CD1c-positive myeloid dendritic cell (primary cell): ENCODE measurements at regions not wholly inside any gene's neighbourhood (a gene's known extent, or its start where the extent isn't known, plus 50 kb on each side); places are given as distances from the start of the nearest gene placed in this dataset.
"Not testable (repeated sequence)": the region's sequence is repeated elsewhere in the genome, so short reads cannot be mapped to it uniquely, and the experiment has no call there.

Experiments
- DNase-seq: peaks from one replicate; pipeline ENCODE4 v3.0.0-alpha.2; 2016; ENCODE audit errors: extremely low spot score

DNA sequence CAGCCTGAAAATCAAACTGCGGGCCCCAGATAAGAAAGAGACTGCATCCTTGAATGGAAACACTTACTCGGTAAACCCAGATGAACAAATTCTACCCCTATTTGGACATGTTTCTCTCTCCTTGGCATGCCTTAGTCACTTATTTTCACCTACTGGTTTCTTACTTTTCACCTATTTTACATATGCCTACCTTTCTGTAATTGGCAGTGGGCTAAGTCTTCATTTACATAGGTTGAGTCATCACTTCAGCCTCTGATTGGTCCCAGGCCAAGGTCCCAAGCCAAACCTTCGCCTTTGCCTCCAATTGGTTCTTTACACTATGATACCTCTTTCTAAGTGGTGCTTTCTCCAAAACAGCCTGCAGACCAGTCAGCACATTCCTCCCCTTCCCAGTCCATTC is 111.3 kb downstream of the DYRK2 start:
- DNase-seq, result no peak

DNA sequence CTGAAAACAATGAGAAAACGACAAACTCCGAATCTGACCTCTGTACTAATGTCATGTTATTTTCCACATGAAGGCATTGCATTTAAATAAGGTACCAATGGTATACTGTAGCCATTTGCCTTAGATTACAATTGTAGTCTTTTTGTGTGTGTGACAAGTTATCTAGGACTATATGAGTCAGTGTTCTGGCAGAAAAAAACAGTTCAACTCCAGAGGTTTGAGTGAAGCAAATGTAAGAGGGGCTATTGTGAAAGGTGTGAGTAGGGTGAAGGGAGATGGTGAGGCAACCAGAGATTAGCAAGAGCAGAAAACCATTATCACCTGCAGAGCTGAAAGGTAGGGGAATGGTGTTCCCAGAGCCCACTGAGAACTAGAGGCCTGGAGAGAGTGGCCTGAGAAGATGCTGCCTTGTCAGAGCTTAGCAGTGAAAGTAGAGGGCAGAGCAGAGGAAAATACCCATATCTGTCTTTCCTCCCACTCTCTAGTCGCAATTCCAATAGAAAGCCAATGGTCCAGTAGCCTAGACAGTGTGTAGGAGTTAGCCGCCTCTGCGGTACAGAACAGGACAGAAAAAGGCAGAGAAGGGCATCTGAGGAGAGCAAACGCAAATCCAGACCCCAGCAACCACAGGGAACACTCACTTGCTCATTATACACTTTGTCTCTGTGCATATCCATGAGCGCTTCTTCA is 112.2 kb downstream of the DYRK2 start:
- DNase-seq, result no peak

DNA sequence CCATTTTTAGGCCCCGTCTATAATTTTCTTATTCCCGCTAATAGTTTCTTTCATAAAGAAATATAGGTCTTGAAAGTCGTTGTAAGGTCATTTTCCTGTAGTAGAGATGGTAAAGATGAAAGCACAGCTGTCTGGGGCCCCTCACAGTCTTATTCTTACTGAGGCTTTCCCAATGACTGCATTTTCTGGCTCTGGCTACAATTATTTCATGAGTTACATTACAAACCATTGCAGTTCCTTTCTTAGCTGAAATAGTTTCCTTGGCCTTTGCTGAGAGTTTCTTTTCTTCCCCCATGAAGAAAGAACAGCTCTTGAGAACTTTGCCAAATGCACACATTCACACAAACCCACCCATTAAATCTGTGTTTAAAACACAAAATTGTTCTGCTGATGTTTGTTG is 113.0 kb downstream of the DYRK2 start:
- DNase-seq, result no peak

DNA sequence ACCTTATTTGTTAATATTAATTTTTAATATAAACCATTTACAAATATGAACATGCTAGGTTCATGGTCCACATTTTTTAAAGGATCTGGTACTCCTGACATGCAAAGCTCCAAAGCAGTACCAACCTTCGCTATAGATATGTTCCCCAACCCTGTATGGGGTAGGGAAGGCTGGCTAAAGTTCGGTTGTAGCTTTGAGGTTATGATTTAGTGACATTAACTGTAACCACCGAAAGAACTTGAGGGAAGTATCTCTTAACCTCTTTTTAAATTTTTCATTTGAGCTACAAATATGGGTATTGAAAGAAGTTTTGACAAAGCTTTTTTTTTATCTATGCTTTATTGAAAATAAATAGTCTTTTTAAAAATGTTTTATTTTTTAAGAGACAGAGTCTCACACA is 115.5 kb downstream of the DYRK2 start:
- DNase-seq, result no peak

DNA sequence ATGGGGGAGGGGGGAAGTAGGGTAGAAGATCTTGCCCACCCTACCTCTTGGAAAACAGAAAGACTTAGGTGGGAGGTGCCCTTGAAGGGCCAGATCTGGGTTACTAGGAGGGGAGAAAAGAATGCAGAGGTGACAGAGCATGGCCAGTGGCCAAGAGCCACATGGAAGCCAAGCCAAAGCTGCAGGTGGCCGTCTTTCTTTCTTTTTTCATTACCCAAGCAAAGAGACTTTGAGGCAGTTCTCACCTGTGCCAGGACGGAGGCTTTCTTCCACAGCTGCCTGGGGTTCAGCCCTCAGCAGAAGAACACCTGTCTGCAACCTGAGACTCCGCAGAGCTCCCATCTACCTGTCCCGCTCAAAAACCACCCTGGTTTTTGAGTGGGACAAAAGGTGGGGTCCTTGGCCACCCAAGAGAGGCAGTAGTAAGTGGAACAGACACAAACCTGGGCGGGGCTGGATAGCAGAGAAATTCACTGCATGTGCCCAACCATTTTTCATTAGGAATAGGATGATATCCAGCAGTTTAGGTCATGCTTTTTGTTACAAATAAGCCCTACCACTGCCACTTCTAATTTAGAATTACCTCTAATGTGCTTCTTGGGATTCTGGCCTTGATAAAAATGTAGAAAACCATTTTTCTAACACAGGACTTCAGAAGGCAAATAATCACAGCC is 116.5 kb downstream of the DYRK2 start:
- DNase-seq, result no peak

DNA sequence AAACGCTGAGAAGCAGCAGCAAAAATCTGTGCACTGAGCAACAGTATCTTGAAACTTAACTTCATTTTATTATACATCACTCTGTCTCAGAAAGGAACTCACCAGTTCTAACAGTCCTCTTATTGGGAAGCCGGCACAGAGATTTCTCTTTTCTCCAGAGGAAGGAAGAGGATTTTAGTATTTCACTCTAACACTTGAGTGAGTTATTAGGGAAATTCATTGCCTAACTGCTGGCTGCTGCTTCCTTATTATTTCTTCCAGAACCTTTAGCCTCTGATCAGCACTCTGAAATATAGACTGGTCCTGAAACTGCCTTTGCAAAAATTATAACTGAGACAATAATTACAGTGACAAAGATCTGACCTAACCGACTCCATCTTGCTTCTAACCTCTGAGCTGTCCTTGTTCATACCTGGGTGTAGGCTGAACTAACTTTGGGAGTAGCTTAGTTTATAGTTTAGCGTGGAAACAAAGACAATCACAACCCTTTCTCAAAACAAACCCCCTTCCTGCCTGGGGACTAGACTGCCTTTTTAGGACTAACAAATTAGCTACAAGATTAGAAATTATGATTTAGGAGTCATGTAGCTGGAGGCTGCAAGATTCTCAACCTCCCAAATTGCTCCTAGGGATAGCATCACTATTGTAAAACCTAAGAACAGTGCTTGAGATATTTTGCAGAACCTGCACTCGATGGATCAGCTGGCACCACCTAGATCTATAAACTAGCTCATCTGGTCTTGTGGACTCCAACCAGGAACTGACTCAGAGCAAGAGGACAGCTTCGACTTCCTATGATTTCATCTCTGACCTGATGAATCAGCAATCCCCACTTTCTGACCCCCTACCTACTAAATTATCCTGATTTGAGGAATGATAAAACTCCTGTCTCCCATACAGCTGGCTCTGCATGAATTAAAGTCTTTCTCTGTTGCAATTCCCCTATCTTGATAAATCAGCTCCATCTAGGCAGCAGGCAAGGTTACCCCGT is 117.5 kb downstream of the DYRK2 start:
- DNase-seq, result peak; percentile 28

- DNase-seq, result no peak
These were observed 124.0 kb downstream of the DYRK2 start for GRCh38 chr12:67772267-67773169.

DNA sequence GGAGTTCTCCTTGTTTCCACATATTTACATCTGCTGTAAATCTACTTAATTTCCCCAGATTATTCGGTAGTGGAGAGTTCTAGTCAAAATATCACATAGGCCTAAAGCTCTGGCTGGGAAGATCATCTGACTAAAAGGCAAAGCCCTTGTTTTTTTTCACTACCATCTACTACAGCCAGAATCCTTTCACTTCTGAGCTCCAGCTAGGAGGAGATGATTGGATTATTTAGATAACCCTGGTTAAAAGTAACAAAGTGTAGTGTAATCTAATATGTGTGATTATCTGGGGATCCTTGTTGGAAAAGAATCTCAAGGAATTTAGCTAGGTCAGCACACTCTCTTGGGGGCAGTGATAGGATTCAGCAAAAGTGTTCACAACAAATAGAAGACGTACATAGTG is 125.4 kb downstream of the DYRK2 start:
- no peak for DNase-seq

GRCh38 chr12:67774983-67775587 is 126.5 kb downstream of the DYRK2 start:
- DNase-seq, result no peak

DNA sequence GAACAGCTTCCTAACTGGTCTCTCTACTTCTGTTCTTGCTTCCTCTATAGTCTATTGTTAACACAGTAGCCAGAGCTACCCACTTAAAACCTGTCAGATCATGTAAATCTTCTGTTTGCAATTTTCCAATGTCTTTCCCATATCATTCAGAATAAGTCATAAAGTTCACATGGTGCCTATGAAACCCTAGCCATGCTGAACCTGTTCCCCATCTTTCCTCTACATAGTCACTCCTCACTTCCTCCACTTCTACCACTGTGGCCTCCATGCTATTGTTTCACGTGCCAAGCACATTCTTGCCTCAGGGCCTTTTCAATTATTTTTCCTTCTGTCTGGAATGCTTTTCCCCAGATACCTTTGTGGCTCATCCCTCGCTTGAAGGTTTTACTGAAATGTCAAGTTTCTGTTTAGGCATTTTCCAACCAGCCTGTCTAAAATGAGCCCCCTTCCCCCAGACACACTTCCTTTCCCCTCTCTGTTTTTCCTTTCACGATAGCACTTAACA is 132.1 kb downstream of the DYRK2 start:
- DNase-seq, result no peak

DNA sequence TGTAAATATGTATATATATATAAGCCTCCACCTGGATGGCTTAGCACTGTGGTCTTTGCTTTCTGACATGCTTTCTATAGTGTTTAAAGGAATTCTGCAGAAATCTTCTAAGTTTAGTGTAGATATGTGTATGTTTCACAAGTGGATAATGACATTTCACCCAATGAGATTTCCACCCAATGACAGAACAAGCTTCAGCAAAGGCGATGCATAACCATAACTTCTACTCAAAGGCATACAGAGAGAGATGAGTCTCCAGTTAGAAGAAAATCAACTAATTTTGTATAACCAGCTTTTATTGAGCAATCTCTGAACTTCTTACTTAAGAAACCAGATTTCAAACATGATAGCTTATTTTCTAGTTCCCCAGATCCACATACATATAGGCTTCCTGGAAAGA is 134.0 kb downstream of the DYRK2 start:
- DNase-seq, result no peak

DNA sequence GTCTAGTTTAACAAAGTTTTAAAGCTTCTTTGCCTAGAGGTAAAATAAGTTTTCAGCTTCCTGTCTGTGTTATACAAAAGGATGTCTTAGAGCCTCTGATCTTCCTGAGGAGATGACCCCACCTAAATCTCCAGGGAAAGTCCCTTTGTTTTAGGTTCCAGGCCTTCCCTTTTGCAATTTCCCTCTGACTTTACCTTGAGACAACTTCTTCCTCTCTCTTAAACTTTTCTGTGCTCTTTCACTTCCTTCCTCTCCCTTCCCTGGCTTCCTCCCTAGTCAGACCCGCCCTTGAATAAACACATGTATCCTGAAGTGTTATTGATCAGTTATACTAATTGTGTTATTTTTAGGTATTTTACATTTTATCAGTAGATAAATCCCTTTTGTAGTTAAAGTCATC is 134.8 kb downstream of the DYRK2 start:
- no peak for DNase-seq

DNA sequence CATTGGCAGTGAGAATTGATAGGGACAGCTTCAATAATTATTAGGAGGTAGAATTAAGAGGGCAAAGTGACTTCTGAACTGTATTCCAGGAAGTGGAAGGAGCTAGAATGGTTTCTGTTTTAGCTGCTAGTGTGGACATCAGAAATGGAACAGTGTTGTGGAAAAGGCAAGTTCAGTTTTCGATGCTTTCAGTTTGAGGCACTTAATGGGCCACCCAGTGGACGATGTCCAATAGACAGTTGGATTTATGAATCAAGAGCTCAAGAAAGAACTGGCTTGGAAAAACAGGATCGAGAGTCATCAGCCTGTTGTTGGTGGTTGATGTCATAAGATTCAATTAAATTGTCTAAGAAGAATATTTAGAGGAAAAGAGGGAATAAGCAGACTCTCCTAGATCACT is 136.3 kb downstream of the DYRK2 start:
- no peak for DNase-seq

GRCh38 chr12:67786086-67786485 is 137.5 kb downstream of the DYRK2 start:
- DNase-seq, result no peak

DNA sequence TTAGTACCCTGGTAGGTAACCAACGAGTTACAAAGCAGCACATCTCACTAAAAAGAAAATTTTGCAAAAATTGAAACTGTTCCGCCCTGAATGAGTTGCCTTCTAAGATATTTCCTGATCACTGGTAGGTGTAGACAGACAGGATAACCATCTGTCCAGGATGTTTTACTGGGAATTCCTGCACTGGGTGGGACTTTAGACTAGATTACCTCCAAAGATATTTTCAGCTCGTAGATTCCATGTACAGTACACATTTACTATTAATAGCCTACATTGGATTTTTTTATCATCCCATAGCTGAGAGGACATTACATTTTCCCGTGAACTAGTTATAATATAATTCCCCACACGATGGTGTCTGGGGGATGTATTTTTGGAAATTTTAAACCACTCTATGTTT is 139.6 kb downstream of the DYRK2 start:
- DNase-seq, result no peak

- DNase-seq, result no peak
These were observed 140.7 kb downstream of the DYRK2 start for GRCh38 chr12:67789266-67789665.

- no peak for DNase-seq
These were observed 142.1 kb downstream of the DYRK2 start for GRCh38 chr12:67790660-67791059.

- not testable (repeated sequence) for DNase-seq
These were observed 142.8 kb downstream of the DYRK2 start for GRCh38 chr12:67791362-67791761.

DNA sequence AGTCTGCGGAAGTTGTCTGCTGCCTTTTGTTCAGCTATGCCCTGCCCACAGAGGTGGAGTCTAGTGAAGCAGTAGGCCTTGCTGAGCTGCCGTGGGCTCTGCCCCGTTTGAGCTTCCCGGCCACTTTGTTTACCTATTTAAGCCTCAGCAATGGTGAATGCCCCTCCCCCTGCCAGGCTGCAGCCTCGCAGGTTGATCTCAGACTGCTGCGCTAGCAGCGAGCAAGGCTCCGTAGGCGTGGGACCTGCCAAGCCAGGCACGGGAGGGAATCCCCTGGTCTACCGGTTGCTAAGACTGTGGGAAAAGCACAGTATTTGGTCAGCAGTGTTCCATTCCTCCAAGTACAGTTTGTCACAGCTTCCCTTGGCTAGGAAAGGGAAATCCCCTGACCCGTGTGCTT is 143.6 kb downstream of the DYRK2 start:
- DNase-seq, result no peak

- DNase-seq, result no peak
These were observed 145.6 kb downstream of the DYRK2 start for GRCh38 chr12:67794161-67794560.

DNA sequence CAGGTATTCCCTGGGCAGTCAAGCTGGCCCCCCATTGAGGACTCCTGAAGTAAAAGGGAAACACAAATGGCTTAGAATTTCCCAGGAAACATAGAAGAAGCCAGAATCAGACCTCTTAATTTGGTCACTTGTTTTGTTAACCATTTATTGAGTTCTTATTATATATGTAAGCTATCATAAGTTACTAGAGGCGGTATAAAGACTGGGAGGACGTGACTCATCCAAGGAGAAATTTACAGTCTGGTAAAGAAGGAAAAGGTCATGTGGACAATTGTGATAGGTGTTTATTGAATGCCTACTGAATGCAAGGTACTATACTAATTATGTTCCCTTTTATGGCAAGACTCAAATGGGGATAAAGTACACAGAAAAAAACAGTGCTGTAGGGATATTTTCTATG is 146.7 kb downstream of the DYRK2 start:
- no peak for DNase-seq
